ENCODE measurements at regions not wholly inside any gene's neighbourhood (a gene's known extent, or its start where the extent isn't known, plus 50 kb on each side); places are given as distances from the start of the nearest gene placed in this dataset.

GRCh38 chr5:120103495-120103894 is 360.6 kb upstream of the PRR16 start:
- TF ChIP-seq CTCF (IDR thresholded peaks at IDR 0.05), result no peak
- no peak for TF ChIP-seq POLR2A (IDR thresholded peaks at IDR 0.05)
